PC-3 (cell line): ENCODE measurements at regions not wholly inside any gene's neighbourhood (a gene's known extent, or its start where the extent isn't known, plus 50 kb on each side); places are given as distances from the start of the nearest gene placed in this dataset.

Source experiments
- EZH2 ChIP-seq: fragments of 300-600 bp; sonication (generic); IDR thresholded peaks from one replicate; pipeline ENCODE4 v1.6.1; 2017; ENCODE audit warnings: antibody characterized with exemption, mild to moderate bottlenecking, low read length; ENCODE audit not compliant: unreplicated experiment
- EZH2phosphoT487 ChIP-seq: fragments of 300-600 bp; sonication (generic); IDR thresholded peaks from 2 replicates; pipeline ENCODE4 v1.6.1; 2018; ENCODE audit warnings: mild to moderate bottlenecking, antibody characterized with exemption, low read length, borderline replicate concordance
- TF ChIP-seq, protein P1 (sequence below): fragments of 300-600 bp; sonication (generic); conservative IDR thresholded peaks from 2 replicates; pipeline ENCODE4 v1.5.1; 2017; ENCODE audit warnings: antibody characterized with exemption, low read depth, mild to moderate bottlenecking, low read length

- TF ChIP-seq, protein P1, sequence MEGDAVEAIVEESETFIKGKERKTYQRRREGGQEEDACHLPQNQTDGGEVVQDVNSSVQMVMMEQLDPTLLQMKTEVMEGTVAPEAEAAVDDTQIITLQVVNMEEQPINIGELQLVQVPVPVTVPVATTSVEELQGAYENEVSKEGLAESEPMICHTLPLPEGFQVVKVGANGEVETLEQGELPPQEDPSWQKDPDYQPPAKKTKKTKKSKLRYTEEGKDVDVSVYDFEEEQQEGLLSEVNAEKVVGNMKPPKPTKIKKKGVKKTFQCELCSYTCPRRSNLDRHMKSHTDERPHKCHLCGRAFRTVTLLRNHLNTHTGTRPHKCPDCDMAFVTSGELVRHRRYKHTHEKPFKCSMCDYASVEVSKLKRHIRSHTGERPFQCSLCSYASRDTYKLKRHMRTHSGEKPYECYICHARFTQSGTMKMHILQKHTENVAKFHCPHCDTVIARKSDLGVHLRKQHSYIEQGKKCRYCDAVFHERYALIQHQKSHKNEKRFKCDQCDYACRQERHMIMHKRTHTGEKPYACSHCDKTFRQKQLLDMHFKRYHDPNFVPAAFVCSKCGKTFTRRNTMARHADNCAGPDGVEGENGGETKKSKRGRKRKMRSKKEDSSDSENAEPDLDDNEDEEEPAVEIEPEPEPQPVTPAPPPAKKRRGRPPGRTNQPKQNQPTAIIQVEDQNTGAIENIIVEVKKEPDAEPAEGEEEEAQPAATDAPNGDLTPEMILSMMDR = no peak
- no peak for TF ChIP-seq EZH2
- TF ChIP-seq EZH2phosphoT487 = no peak
Measured at GRCh38 chr14:87566991-87567390, 426.0 kb downstream of the GALC start.
